ENCODE measurements at regions not wholly inside any gene's neighbourhood (a gene's known extent, or its start where the extent isn't known, plus 50 kb on each side); places are given as distances from the start of the nearest gene placed in this dataset.

- WGBS = 81% methylated on average over 1 of the region's 1 CpG
- H3K4me1 ChIP-seq = peaks cover 0 to 5% (median 0%) of the 10 kb centered on the region in 4 donors
- no peaks in the 10 kb centered on the region for H3K9me3 ChIP-seq
- no peak overlapping the region for H3K27ac ChIP-seq (replicated peaks in 1 of 4)
- TF ChIP-seq POLR2A (IDR thresholded peaks at IDR 0.05; ENCODE audit: low read depth) = no peak
- intact Hi-C loops (cut with DNase I) = no loop called here
- no peaks in the 10 kb centered on the region for H3K36me3 ChIP-seq
- no peak overlapping the region for H3K4me3 ChIP-seq
- H3K27me3 ChIP-seq = no peaks in the 10 kb centered on the region
- no peak for DNase-seq (ENCODE audit: extremely low spot score)
Measured at GRCh38 chr5:89372176-89372575, 489.2 kb upstream of the MEF2C start.

GRCh38 chr5:89371646-89372045, 488.7 kb upstream of the MEF2C start:
- Histone ChIP-seq H3K36me3 (no peaks in the 10 kb centered on the region), H3K27me3 (no peaks in the 10 kb centered on the region), H3K4me1 (peaks cover 0 to 5% (median 0%) of the 10 kb centered on the region in 4 donors), H3K4me3 (no peak overlapping the region), H3K9me3 (no peaks in the 10 kb centered on the region), H3K27ac (replicated peaks in 1 of 4) (no peak overlapping the region)
- no peak for TF ChIP-seq POLR2A (IDR thresholded peaks at IDR 0.05; ENCODE audit: low read depth)
- TF ChIP-seq POLR2AphosphoS5 (IDR thresholded peaks at IDR 0.05) = no peak
- no peak for TF ChIP-seq EP300 (IDR thresholded peaks at IDR 0.05)
- no peak for TF ChIP-seq CTCF (IDR thresholded peaks at IDR 0.05)
- intact Hi-C loops (cut with DNase I) = no loop called here
- DNase-seq (ENCODE audit: extremely low spot score) = no peak
- WGBS = 95% methylated on average over 1 of the region's 1 CpG

DNA sequence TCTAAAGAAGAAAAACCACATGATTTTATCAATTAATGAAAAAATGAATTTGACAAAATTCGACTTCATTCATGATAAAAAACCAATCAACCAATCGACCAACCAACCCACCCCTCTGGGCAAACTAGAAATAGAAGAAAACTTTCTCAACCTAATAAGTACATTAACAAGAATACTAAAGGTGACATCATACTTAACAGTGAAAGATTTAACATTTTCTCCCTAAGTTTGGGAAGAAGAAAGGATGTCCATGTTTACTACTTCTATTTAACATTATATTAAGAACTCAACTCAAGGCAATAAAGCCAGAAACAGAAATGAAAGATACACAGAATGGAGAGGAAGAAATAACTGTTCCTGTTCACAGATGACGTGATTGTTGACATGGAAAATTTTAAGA, 476.1 kb upstream of the MEF2C start:
- H3K27me3 ChIP-seq = no peaks in the 10 kb centered on the region
- DNase-seq (ENCODE audit: extremely low spot score) = no peak
- no peak overlapping the region for H3K4me3 ChIP-seq
- 89% methylated on average over 3 of the region's 3 CpGs for WGBS
- intact Hi-C loops (cut with DNase I) = no loop called here
- H3K9me3 ChIP-seq = no peaks in the 10 kb centered on the region
- TF ChIP-seq EP300 (IDR thresholded peaks at IDR 0.05) (no peak), CTCF (IDR thresholded peaks at IDR 0.05) (no peak), POLR2AphosphoS5 (IDR thresholded peaks at IDR 0.05) (no peak), POLR2A (IDR thresholded peaks at IDR 0.05; ENCODE audit: low read depth) (no peak)
- H3K4me1 ChIP-seq = no peaks in the 10 kb centered on the region
- H3K36me3 ChIP-seq = no peaks in the 10 kb centered on the region
- H3K27ac ChIP-seq (replicated peaks in 1 of 4) = no peak overlapping the region

- no peak overlapping the region for H3K4me3 ChIP-seq
- 100% methylated on average over 1 of the region's 1 CpG for WGBS
- no peaks in the 10 kb centered on the region for H3K9me3 ChIP-seq
- H3K4me1 ChIP-seq = no peaks in the 10 kb centered on the region
- intact Hi-C loops (cut with DNase I) = no loop called here
- no peaks in the 10 kb centered on the region for H3K27me3 ChIP-seq
- TF ChIP-seq POLR2A (IDR thresholded peaks at IDR 0.05; ENCODE audit: low read depth) (no peak), POLR2AphosphoS5 (IDR thresholded peaks at IDR 0.05) (no peak), CTCF (IDR thresholded peaks at IDR 0.05) (no peak), EP300 (IDR thresholded peaks at IDR 0.05) (no peak)
- H3K27ac ChIP-seq (replicated peaks in 1 of 4) = no peak overlapping the region
- no peak for DNase-seq (ENCODE audit: extremely low spot score)
- H3K36me3 ChIP-seq = no peaks in the 10 kb centered on the region
Measured at GRCh38 chr5:89353837-89354551, 471.0 kb upstream of the MEF2C start.

- Histone ChIP-seq H3K4me1 (no peaks in the 10 kb centered on the region), H3K4me3 (no peak overlapping the region), H3K27ac (replicated peaks in 1 of 4) (no peak overlapping the region), H3K27me3 (no peaks in the 10 kb centered on the region), H3K36me3 (no peaks in the 10 kb centered on the region), H3K9me3 (no peaks in the 10 kb centered on the region)
- TF ChIP-seq POLR2A (IDR thresholded peaks at IDR 0.05; ENCODE audit: low read depth) = no peak
- no peak for TF ChIP-seq POLR2AphosphoS5 (IDR thresholded peaks at IDR 0.05)
- TF ChIP-seq EP300 (IDR thresholded peaks at IDR 0.05) = no peak
- no peak for TF ChIP-seq CTCF (IDR thresholded peaks at IDR 0.05)
- intact Hi-C loops (cut with DNase I) = no loop called here
- DNase-seq (ENCODE audit: extremely low spot score) = no peak
Measured at GRCh38 chr5:89351975-89352374, 469.0 kb upstream of the MEF2C start.

All from esophagus muscularis mucosa (tissue), 4 donors.